Upper lobe of left lung (tissue), 6 donors: ENCODE measurements at regions not wholly inside any gene's neighbourhood (a gene's known extent, or its start where the extent isn't known, plus 50 kb on each side); places are given as distances from the start of the nearest gene placed in this dataset.

Experiments used
- ATAC-seq, 2 donors: fragments of 200-7000 bp; cut with Tn5 transposase; one replicate each; pipeline ENCODE4 v1.9.1; 2022; ENCODE audit warnings: mild to moderate bottlenecking in 2 of 2, moderate library complexity in 2 of 2; ENCODE audit not compliant: low FRiP score in 2 of 2
- DNase-seq, 2 donors: peaks; one replicate each; pipeline ENCODE4 v3.0.0-alpha.2; 2019 to 2020
- H3K27ac ChIP-seq, 4 donors: fragments of 200-600 bp; sonication (generic); one replicate each; pipeline ENCODE4 v1.5.1; 2016 to 2019
- H3K27me3 ChIP-seq, 4 donors: fragments of 200-600 bp; sonication (generic); one replicate each; pipeline ENCODE4 v1.5.1; 2017 to 2019
- H3K36me3 ChIP-seq, 4 donors: fragments of 200-600 bp; sonication (generic); one replicate each; pipeline ENCODE4 v1.5.1; 2016 to 2019
- H3K4me1 ChIP-seq, 4 donors: fragments of 200-600 bp; sonication (generic); one replicate each; pipeline ENCODE4 v1.5.1; 2018 to 2019
- H3K4me3 ChIP-seq, 4 donors: fragments of 200-600 bp; sonication (generic); one replicate each; pipeline ENCODE4 v1.5.1; 2017 to 2019; ENCODE audit warnings: mild to moderate bottlenecking in 2 of 4, moderate library complexity in 1 of 4
- H3K9me3 ChIP-seq, 4 donors: fragments of 200-600 bp; sonication (generic); one replicate each; pipeline ENCODE4 v1.5.1; 2018 to 2019
- EP300 ChIP-seq, 4 donors: sonication (generic); formaldehyde crosslinking; IDR thresholded peaks; one replicate each; pipeline ENCODE4 v1.5.1; 2017; ENCODE audit warnings: antibody characterized with exemption in 4 of 4, control low read depth in 2 of 4
- POLR2A ChIP-seq, 4 donors: fragments of 450-650 bp; IDR thresholded peaks; one replicate each; pipeline ENCODE4 v1.5.1; 2016 to 2017; ENCODE audit warnings: antibody characterized with exemption in 4 of 4, mild to moderate bottlenecking in 2 of 4
- POLR2AphosphoS5 ChIP-seq, 2 donors: sonication (generic); formaldehyde crosslinking; IDR thresholded peaks; one replicate each; pipeline ENCODE4 v1.5.1; 2017; ENCODE audit warnings: antibody characterized with exemption in 2 of 2
- WGBS, 2 donors: methylation state at CpG; one replicate each; pipeline ENCODE4 v1.1.5; 2017 to 2018; 5-methylcytosine and 5-hydroxymethylcytosine counted together
- TF ChIP-seq, protein P1 (sequence below), 6 experiments: fragments of 450-650 bp in 4 of 6; fragments of 200-600 bp in 2 of 6; sonication (generic) in 2 of 6; IDR thresholded peaks; one replicate each; pipeline ENCODE4 v1.5.1; 2016 to 2019; ENCODE audit warnings: antibody characterized with exemption in 6 of 6
- donor health status: DM: no; HTN: no; CAD: no; lungs with moderate emphysema.
- donor health status: DM: no; HTN: yes; CAD: no; lungs with severe emphysema.

GRCh38 chr17:33637534-33637933 lies 344.4 kb upstream of the ASIC2 start:
- Histone ChIP-seq H3K4me3 (no peak overlapping the region), H3K36me3 (no peaks in the 10 kb centered on the region), H3K27me3 (no peaks in the 10 kb centered on the region), H3K27ac (no peak overlapping the region), H3K4me1 (no peaks in the 10 kb centered on the region), H3K9me3 (no peaks in the 10 kb centered on the region)
- ATAC-seq (no peak), DNase-seq (no peak)
- no peak for TF ChIP-seq POLR2AphosphoS5 (IDR thresholded peaks at IDR 0.05)
- TF ChIP-seq POLR2A (IDR thresholded peaks at IDR 0.05): no peak
- TF ChIP-seq, protein P1, sequence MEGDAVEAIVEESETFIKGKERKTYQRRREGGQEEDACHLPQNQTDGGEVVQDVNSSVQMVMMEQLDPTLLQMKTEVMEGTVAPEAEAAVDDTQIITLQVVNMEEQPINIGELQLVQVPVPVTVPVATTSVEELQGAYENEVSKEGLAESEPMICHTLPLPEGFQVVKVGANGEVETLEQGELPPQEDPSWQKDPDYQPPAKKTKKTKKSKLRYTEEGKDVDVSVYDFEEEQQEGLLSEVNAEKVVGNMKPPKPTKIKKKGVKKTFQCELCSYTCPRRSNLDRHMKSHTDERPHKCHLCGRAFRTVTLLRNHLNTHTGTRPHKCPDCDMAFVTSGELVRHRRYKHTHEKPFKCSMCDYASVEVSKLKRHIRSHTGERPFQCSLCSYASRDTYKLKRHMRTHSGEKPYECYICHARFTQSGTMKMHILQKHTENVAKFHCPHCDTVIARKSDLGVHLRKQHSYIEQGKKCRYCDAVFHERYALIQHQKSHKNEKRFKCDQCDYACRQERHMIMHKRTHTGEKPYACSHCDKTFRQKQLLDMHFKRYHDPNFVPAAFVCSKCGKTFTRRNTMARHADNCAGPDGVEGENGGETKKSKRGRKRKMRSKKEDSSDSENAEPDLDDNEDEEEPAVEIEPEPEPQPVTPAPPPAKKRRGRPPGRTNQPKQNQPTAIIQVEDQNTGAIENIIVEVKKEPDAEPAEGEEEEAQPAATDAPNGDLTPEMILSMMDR (IDR thresholded peaks at IDR 0.05): no peak
- no peak for TF ChIP-seq EP300 (IDR thresholded peaks at IDR 0.05)
- 50 to 70% methylated on average over 3 of the region's 3 CpGs for WGBS, 2 donors

DNA sequence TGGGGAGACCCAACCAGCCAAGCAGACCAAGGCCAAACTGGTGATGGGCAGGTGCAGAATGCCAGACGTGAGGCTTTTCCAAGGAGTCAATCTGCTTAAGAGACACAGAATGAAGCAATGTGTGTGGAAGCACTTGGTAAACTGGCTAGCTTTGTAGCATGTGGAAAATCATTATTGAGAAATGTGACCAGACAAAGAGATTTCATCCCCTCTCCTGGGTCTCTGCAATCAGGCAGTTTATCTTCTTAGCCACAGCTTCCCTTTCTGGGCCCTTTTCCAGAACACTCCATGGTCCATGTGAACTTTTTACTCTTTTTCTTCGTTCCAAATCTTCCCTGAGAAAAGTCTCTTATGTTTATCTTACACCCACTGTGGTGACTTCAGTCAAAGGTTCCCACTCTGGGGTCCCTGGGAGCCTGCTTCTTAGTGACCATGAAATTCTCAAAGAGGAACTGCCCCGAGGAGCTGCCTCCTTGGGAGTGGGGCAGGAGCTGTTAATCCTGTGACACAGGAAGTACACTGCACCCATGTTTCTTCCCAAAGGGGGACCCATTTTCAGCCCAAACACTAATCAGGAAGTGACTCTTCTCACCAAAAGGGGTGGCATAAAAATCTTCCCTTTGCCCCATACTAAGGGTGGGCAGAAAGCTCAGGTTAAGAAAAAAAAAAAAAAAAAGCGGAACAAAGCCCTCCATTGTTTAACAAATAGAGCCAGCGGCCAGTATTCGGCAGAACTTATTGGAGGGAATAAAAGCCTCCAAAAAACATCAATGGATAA lies 346.2 kb upstream of the ASIC2 start:
- Histone ChIP-seq H3K4me1 (no peaks in the 10 kb centered on the region), H3K9me3 (no peaks in the 10 kb centered on the region), H3K4me3 (no peak overlapping the region), H3K36me3 (no peaks in the 10 kb centered on the region), H3K27ac (no peak overlapping the region), H3K27me3 (no peaks in the 10 kb centered on the region)
- TF ChIP-seq POLR2A (IDR thresholded peaks at IDR 0.05): no peak
- TF ChIP-seq EP300 (IDR thresholded peaks at IDR 0.05): no peak
- TF ChIP-seq POLR2AphosphoS5 (IDR thresholded peaks at IDR 0.05): no peak
- TF ChIP-seq, protein P1 (IDR thresholded peaks at IDR 0.05): no peak
- DNase-seq (no peak), ATAC-seq (peak in 1 of 2 donors; percentile 40)
- WGBS, 2 donors: 38 to 42% methylated on average over 6 of the region's 6 CpGs

DNA sequence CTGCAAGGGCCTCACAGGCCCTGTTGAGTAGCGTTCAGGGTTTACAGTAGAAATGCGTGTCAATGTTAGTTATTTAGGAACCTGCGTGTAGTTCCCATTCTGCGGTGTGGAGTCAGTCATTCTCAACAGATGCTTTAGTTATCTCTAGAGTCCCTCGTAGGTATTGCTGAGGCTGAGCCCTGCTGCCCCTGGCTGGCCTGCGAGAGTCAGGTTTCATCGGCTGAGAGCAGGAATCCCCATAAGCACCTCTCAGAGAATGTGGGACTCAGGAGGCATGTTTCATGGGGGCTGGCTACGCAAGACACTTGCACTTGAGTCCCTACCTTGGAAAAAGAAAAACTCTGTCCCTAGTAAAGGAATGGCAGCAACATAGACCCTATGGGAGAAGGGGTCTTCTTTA lies 347.5 kb upstream of the ASIC2 start:
- 47 to 79% methylated on average over 4 to 8 of the region's 8 CpGs for WGBS, 2 donors
- H3K4me3 ChIP-seq: no peak overlapping the region
- ATAC-seq (no peak), DNase-seq (no peak)
- H3K4me1 ChIP-seq: no peaks in the 10 kb centered on the region
- H3K27ac ChIP-seq: no peak overlapping the region
- no peaks in the 10 kb centered on the region for H3K27me3 ChIP-seq
- H3K9me3 ChIP-seq: no peaks in the 10 kb centered on the region
- TF ChIP-seq EP300 (IDR thresholded peaks at IDR 0.05): no peak
- no peak for TF ChIP-seq POLR2AphosphoS5 (IDR thresholded peaks at IDR 0.05)
- TF ChIP-seq, protein P1 (IDR thresholded peaks at IDR 0.05): no peak
- no peak for TF ChIP-seq POLR2A (IDR thresholded peaks at IDR 0.05)
- no peaks in the 10 kb centered on the region for H3K36me3 ChIP-seq

DNA sequence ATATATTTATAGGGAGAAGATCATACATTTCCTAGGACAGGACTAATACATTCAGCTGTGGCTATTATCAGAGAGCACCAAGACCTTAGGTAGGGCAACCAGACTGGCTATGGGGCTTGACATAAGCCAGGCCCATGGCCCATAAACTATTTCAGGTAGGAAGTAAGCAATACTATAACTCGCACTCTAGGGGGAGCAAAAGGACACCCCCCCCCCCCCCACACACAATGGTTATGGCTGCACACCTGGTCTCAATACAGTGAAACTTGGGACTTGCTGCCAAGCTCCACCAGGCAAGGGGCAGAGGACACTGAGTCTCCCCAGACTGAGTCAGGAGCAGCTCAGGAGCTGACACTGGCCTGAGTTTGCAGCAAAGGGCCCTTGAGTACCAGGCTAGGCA lies 348.9 kb upstream of the ASIC2 start:
- TF ChIP-seq POLR2A (IDR thresholded peaks at IDR 0.05) (no peak), EP300 (IDR thresholded peaks at IDR 0.05) (no peak), POLR2AphosphoS5 (IDR thresholded peaks at IDR 0.05) (no peak)
- TF ChIP-seq, protein P1 (IDR thresholded peaks at IDR 0.05): no peak
- H3K4me1 ChIP-seq: no peaks in the 10 kb centered on the region
- H3K27ac ChIP-seq: no peak overlapping the region
- H3K27me3 ChIP-seq: no peaks in the 10 kb centered on the region
- no peaks in the 10 kb centered on the region for H3K36me3 ChIP-seq
- H3K9me3 ChIP-seq: no peaks in the 10 kb centered on the region
- 25 to 45% methylated on average over 1 of the region's 1 CpG for WGBS, 2 donors
- no peak for ATAC-seq
- no peak for DNase-seq
- no peak overlapping the region for H3K4me3 ChIP-seq

DNA sequence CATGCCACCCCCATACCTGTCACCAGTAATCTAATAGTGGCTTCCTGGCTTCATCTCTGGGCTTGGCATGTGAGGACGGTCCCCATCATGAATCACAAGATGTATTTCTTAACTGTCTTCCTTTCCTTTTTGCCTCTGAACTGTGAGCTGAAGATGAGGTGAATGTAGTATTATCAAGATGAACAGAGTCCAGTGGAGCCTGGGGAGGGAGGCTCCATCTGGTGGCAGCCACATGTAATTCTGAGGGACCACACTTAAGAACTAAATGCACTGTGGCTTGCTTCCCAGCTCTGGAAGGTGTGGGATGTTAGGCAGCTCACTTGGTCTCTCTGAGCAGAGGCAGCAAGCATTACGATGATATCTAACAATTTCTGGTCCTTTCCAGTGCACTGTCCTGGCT lies 354.9 kb upstream of the ASIC2 start:
- DNase-seq: no peak
- TF ChIP-seq, protein P1 (IDR thresholded peaks at IDR 0.05): peak in 3 of 6 experiments; percentile 11 to 34 (median 30)
- TF ChIP-seq POLR2AphosphoS5 (IDR thresholded peaks at IDR 0.05): no peak
- Histone ChIP-seq H3K4me1 (no peaks in the 10 kb centered on the region), H3K9me3 (no peaks in the 10 kb centered on the region), H3K36me3 (no peaks in the 10 kb centered on the region), H3K4me3 (no peak overlapping the region), H3K27ac (no peak overlapping the region), H3K27me3 (no peaks in the 10 kb centered on the region)
- peak in 1 of 2 donors; percentile 36 for ATAC-seq
- WGBS, 2 donors: 52 to 62% methylated on average over 2 of the region's 2 CpGs
